AG04450 (cell line): ENCODE measurements at regions not wholly inside any gene's neighbourhood (a gene's known extent, or its start where the extent isn't known, plus 50 kb on each side); places are given as distances from the start of the nearest gene placed in this dataset.

Experiments
- CTCF ChIA-PET: fragments of 300-600, 350-600 bp; formaldehyde crosslinking; extraction: SDS; loops from one replicate; lab custom pipeline; 2022; ENCODE audit warnings: antibody characterized with exemption, inconsistent platforms; lab: Charles Lee
- POLR2A ChIA-PET: fragments of 350-600 bp; formaldehyde crosslinking; extraction: SDS; loops from one replicate; lab custom pipeline; 2021; ENCODE audit warnings: antibody characterized with exemption, inconsistent platforms; lab: Yijun Ruan, JAX
- DNase-seq: peaks from one replicate; pipeline ENCODE4 v3.0.0-alpha.2; 2011; ENCODE audit warnings: low read depth, low spot score
- H3K27ac ChIP-seq: one replicate; pipeline ENCODE4 v1.5.1; 2012; ENCODE audit warnings: low read depth, low read length, control low read depth
- H3K27me3 ChIP-seq: one replicate; pipeline ENCODE4 v1.6.0; 2012; ENCODE audit warnings: low read length; ENCODE audit not compliant: control insufficient read depth, insufficient read depth
- H3K4me3 ChIP-seq: 2 replicates; pipeline ENCODE4 v1.5.1; 2011; ENCODE audit warnings: mild to moderate bottlenecking, low read depth, low read length, control low read depth
- H3K9me3 ChIP-seq: 2 replicates; pipeline ENCODE4 v1.5.1; 2012; ENCODE audit warnings: low read length; ENCODE audit not compliant: control insufficient read depth, insufficient read depth
- CTCF ChIP-seq: IDR thresholded peaks from 2 replicates; pipeline ENCODE4 v1.5.1; 2011; ENCODE audit warnings: low read depth, low read length, control low read depth, inconsistent platforms

GRCh38 chr21:14736162-14736561 is 190.0 kb upstream of the SAMSN1 start:
- ChIA-PET CTCF (no interaction called here), POLR2A (no interaction called here)
- Histone ChIP-seq H3K4me3 (no peak overlapping the region), H3K9me3 (no peaks in the 10 kb centered on the region), H3K27me3 (no peaks in the 10 kb centered on the region), H3K27ac (no peak overlapping the region)
- DNase-seq, result no peak
- TF ChIP-seq CTCF, result no peak

DNA sequence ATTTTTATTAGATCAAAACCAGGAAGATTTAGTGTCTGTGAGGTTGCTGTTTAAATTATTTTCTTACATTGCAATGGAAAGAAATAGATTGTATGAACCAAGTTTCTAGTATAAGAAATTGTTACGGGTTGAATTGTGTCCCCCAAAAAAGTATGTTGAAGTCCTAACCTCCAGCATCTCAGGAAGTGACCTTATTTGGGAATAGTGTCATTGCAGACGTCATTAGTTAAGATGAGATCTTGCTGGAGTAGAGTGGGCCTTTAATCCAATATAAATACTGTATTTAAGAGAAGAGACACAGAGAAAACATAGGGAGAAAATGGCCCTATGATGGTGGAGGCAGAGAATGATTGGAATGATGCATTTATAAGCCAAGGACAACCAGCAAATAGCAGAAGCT is 188.7 kb upstream of the SAMSN1 start:
- ChIA-PET CTCF (no interaction called here), POLR2A (no interaction called here)
- no peak for TF ChIP-seq CTCF
- no peaks in the 10 kb centered on the region for H3K9me3 ChIP-seq
- H3K27ac ChIP-seq, result no peak overlapping the region
- no peak overlapping the region for H3K4me3 ChIP-seq
- H3K27me3 ChIP-seq, result no peaks in the 10 kb centered on the region
- DNase-seq, result no peak

DNA sequence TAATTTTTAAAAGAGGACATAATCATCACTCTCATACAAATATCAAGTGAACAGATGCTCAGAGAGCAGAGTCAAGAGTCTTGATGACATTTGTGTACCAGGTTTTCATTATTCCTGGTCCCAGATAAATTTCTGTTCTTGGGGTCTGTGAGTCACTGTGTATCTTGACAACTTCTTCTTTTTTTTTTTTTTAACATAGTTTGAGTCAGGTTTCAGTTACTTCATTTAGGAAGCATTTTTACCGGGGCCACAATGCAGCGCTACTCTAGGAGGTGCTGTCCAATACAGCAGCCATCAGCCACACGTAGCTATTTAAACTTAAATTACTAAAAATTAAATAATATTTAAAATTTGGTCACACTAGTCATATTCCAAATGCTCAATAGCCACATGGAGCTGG is 188.1 kb upstream of the SAMSN1 start:
- CTCF ChIA-PET, result no interaction called here
- Histone ChIP-seq H3K4me3 (no peak overlapping the region), H3K27me3 (no peaks in the 10 kb centered on the region), H3K27ac (no peak overlapping the region), H3K9me3 (no peaks in the 10 kb centered on the region)
- TF ChIP-seq CTCF, result no peak
- no peak for DNase-seq
- POLR2A ChIA-PET, result no interaction called here

DNA sequence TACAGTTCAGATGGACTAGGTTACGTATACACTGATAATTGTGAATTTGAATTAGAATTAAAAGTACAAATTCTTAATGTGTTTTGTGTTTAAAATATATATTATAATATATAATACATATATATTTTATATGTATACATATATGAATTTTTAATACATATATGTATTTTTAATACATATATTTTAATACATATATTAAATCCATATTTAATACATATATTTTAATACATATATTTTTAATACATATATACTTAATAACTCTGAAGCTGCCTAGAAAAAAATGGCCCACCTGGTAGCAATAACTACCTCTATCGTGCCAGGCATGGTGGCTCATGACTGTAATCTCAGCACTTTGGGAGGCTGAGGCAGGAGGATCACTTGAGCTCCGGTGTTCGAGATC is 179.1 kb upstream of the SAMSN1 start:
- H3K27me3 ChIP-seq, result no peaks in the 10 kb centered on the region
- CTCF ChIA-PET, result no interaction called here
- no peak for DNase-seq
- no peak overlapping the region for H3K4me3 ChIP-seq
- no peak for TF ChIP-seq CTCF
- no peak overlapping the region for H3K27ac ChIP-seq
- POLR2A ChIA-PET, result no interaction called here
- H3K9me3 ChIP-seq, result no peaks in the 10 kb centered on the region

- Histone ChIP-seq H3K4me3 (no peak overlapping the region), H3K27ac (no peak overlapping the region), H3K9me3 (no peaks in the 10 kb centered on the region), H3K27me3 (no peaks in the 10 kb centered on the region)
- no peak for DNase-seq
- CTCF ChIA-PET, result no interaction called here
- POLR2A ChIA-PET, result no interaction called here
- TF ChIP-seq CTCF, result no peak
These were observed 176.8 kb upstream of the SAMSN1 start for GRCh38 chr21:14722841-14723483.
